NCI-H748 (cell line): ENCODE measurements at regions not wholly inside any gene's neighbourhood (a gene's known extent, or its start where the extent isn't known, plus 50 kb on each side); places are given as distances from the start of the nearest gene placed in this dataset.
A peak's percentile ranks its signal among the peaks of the same experiment; 100 is the strongest.

Experiments
- DNase-seq: peaks from one replicate; lab custom pipeline; 2025; ENCODE audit not compliant: unreplicated experiment; lab: John Stamatoyannopoulos, UW

DNA sequence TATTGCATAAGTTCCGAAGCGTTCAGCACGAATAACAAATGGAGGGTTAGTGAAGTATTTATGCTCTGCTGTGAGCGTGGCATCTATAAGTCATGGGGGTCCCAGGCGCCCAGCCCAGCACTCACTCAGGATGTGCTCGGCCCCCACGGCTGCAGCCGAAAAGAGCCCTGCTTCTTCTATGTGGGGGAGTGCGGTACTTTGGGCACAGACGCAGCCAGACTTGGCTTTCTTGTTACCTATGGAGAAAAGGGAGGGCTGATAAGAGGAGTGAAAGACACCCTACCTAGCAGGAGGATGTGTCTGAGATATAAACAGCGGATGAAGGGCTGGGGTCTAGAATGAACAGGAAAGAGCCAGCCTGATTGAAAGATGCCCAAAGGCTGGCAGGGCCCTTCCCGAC, 51.4 kb downstream of the MRPL36 start:
- no peak for DNase-seq

- DNase-seq, result no peak
Measured at GRCh38 chr5:1747803-1748085, 51.9 kb downstream of the MRPL36 start.

GRCh38 chr5:1747079-1747802, 52.4 kb downstream of the MRPL36 start:
- no peak for DNase-seq

GRCh38 chr5:1746371-1747078, 53.1 kb downstream of the MRPL36 start:
- no peak for DNase-seq

GRCh38 chr5:1745796-1746370, 53.8 kb downstream of the MRPL36 start:
- no peak for DNase-seq

- no peak for DNase-seq
Measured at GRCh38 chr5:1745123-1745795, 54.4 kb downstream of the MRPL36 start.

DNA sequence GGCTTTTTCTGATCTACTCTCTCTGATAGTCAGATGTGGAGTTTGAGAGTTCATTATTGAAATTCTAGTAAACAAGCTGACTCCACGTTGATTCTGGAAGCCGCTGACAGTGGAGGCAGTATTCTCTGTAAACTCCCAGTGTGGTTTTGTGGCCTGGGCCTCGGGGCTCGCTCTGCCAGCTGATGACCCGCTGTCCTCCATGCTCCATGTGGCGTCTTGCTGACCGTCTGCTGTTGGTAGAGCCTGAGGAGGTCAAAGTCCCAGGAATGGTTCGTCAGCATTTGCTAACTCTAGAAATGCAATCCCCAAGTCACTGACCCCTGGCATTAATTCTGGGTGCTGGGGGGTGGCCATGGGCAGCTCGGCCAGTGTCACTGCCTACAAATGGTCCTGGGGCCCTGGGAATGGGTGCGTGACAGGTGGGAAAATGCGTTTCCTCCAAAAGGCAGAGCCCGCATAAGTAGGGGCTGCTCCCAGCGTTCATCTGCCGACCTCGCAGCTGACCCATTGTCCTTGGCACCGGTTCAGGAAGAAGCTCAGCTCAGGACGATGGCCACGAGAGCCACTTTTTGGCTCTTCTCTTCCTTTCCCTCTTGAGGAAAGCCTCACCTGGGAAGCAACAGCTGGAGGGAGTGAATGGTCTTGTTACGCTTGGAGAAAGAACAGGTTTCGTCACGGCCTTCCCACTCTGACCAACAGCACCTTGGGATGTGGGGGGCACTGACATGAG, 55.1 kb downstream of the MRPL36 start:
- no peak for DNase-seq

DNA sequence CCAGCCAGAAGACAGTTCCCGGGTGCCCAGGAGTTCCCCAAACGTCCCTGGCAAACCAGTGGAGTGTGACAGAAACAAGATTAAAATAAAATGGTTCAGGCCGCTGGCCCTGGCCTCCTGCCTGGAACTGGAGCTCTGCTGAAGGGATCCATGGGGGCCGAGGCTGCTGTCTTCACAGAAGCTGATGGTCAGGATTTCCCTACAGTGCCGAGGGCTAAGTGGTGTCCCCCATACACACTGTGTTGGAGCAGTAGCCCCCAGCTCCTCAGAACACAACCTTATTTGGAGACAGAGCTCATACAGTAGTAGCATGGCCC, 55.9 kb downstream of the MRPL36 start:
- no peak for DNase-seq

DNA sequence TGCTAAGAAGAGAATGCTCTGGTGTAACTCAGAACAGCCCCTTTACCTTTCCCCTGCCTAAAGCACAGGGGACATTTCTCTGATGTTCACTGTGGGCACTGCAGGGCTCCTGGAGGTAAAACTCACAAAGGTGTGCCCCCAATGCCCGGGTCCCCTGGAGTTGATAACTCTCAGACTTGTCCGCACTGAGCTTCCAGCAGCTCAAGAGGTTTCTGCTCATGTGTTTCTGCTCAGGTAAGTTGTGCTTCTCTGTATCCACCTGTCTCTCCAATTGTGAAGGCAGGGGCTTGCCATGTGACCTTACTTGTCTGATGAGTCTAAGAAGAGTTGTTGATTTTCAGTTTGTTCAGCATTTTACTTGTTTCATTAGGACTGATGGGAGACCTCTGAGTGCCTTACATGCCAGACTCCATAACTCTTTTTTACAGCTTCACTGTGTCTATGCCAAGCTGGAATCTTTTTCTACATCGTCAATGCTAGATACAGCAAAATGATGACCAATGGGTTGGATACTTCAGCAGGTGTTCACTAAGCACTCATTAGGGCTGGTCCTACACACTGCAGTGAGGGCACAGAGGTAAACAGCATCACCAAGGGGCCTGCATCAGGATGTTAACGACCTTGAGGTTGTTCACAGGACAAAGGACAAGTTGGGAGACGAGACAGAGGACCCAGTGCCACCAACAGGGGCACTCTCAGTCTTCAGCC, 56.4 kb downstream of the MRPL36 start:
- DNase-seq, result no peak

DNA sequence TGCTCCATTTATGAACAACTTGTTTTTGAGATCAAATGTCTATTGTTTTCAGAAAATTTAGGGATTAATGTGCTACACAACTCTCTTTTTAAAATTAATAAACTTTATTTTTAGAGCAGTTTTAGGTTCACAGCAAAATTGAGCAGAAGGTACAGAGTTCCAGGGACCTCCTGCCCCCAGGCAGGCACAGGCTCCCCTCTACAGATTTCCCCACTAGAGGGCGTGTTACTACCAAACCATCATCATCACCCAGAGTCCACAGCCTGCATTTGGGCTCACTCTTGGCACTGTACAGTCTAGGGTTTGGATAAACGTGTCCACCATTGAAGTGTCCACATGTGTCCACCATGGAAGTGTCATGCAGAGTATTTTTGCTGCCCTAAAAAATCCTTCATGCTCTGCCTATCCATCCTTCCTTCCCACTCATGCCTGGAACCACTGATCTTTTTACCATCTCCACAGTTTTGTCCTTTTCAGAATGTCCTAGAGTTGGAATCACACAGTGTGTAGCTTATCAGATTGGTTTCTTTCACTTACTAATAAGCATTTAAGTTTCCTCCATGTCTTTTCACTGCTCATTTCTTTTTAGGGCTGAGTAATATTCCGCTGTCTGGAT, 61.7 kb downstream of the MRPL36 start:
- DNase-seq, result peak; percentile 72

- DNase-seq, result no peak
Measured at GRCh38 chr5:1736889-1737711, 62.5 kb downstream of the MRPL36 start.

- no peak for DNase-seq
Measured at GRCh38 chr5:1736065-1736464, 63.6 kb downstream of the MRPL36 start.

- no peak for DNase-seq
Measured at GRCh38 chr5:1735320-1735970, 64.2 kb downstream of the MRPL36 start.

DNA sequence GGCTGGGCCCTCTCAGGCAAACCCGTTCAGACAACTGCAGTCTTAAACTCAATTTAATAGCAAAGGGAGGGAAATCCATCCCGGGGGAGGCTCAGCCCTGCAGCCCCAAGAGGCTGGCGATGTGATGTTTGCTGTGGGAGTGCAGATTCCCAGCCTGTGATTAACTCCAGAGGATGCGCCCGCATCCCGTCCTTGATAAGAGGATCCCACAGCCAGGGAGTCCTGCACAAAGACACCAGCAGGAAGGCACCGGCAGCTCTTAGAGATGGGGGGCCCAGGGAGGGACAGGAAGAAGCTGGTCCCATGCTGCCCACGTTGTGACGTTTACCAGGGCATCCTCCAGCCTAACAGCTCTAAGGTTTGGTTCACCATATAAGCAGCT, 64.7 kb downstream of the MRPL36 start:
- DNase-seq, result no peak

DNA sequence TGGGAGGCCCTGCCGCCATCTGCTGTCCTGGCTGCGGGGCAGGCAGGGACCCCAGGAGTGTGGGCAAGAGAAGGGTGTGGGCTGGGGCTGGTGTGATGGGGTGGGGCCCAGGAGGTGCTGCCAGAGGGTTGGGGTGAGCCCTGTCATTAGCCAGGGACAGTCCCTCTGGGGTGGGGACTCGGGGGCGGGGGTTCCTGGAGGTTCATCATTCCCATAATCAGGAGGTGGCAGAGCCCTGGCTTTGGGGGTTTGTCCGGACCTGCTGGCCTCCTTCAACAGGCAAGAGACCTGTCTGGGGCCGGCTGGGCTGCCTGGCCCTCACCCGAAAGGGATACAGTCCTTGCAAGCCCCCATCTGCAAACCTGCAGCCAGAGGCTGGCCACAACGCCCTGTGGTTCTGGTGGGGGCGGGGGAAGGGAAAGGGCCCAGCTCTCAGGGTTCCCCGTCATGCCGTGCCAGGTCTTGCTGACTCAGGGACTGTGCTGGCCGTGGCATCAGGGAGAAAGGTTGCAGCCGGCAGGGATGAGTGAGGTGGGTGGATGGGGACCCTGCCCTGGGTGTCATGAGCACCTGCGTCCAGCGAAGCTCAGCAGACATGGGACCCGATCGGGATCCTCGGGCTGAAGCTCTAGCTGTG, 65.2 kb downstream of the MRPL36 start:
- no peak for DNase-seq

DNA sequence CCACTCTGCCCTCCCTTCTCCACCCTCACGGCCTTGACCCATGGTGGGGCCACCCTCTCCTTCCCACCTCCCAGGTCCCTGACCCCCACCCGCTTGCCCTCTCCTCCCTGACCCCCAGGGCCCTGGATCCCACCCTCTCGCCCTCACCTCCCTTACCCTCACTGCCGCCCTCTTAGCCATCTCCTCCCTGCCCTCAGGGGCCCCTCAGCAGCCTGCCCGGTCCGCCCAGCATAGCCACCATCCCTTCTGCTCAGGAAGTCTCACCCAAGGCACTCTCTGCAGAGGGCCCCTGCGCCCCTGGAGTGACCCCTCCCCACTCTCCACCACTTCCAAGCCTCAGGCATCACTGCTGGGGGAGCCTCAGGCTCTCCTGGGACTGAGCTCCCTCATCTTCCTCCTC, 66.3 kb downstream of the MRPL36 start:
- DNase-seq, result no peak

GRCh38 chr5:1732945-1733344, 66.7 kb downstream of the MRPL36 start:
- DNase-seq, result no peak

- no peak for DNase-seq
Measured at GRCh38 chr5:1732238-1732941, 67.2 kb downstream of the MRPL36 start.
